Left lung (tissue), 4 donors: ENCODE measurements at regions not wholly inside any gene's neighbourhood (a gene's known extent, or its start where the extent isn't known, plus 50 kb on each side); places are given as distances from the start of the nearest gene placed in this dataset.

Source experiments
- ATAC-seq: fragments of 200-7000 bp; cut with Tn5 transposase; one replicate; pipeline ENCODE4 v1.9.1; 2020; ENCODE audit warnings: moderate library complexity
- DNase-seq, 4 donors: peaks; one replicate each; pipeline ENCODE4 v3.0.0-alpha.2; 2013 to 2020
- H3K27ac ChIP-seq, 2 donors: fragments of 200-600 bp; sonication (generic) in 1 of 2; one replicate each; pipeline versions ENCODE4 v1.5.0 to v1.8.0; 2020 to 2021
- H3K27me3 ChIP-seq, 2 donors: fragments of 200-600 bp; sonication (generic) in 1 of 2; one replicate each; pipeline versions ENCODE4 v1.5.0 to v1.8.0; 2020 to 2021
- H3K36me3 ChIP-seq, 2 donors: fragments of 200-600 bp; sonication (generic) in 1 of 2; one replicate each; pipeline versions ENCODE4 v1.5.0 to v1.8.0; 2020 to 2021
- H3K4me1 ChIP-seq, 2 donors: fragments of 200-600 bp; one replicate each; pipeline ENCODE4 v1.8.0; 2021
- H3K4me3 ChIP-seq, 2 donors: fragments of 200-600 bp; sonication (generic) in 1 of 2; one replicate each; pipeline versions ENCODE4 v1.5.0 to v1.8.0; 2020 to 2021; ENCODE audit warnings: mild to moderate bottlenecking in 1 of 2
- H3K9me3 ChIP-seq, 2 donors: fragments of 200-600 bp; sonication (generic) in 1 of 2; one replicate each; pipeline versions ENCODE4 v1.5.0 to v1.8.0; 2020 to 2021
- CTCF ChIP-seq, 2 donors: fragments of 200-600 bp; sonication (generic) in 1 of 2; IDR thresholded peaks; one replicate each; pipeline versions ENCODE4 v1.5.0 to v1.8.0; 2021; ENCODE audit warnings: antibody characterized with exemption in 2 of 2
- intact Hi-C, 2 donors: fragments of 100-400 bp; cut with DNase I; formaldehyde crosslinking; loops; one replicate each; pipeline versions ENCODE4 v1.11.2 to v1.14.2; 2022
- donor health status: DM: no; HTN: yes; CAD: no.
- donor health status: DM: no; HTN: no; CAD: no.

GRCh38 chr10:131496351-131497052 is 185.0 kb upstream of the TCERG1L start:
- H3K4me1 ChIP-seq: no peaks in the 10 kb centered on the region
- TF ChIP-seq CTCF (IDR thresholded peaks at IDR 0.05): no peak
- DNase-seq: no peak
- peaks cover 0 to 2% of the 10 kb centered on the region in 2 donors for H3K9me3 ChIP-seq
- H3K27me3 ChIP-seq: no peaks in the 10 kb centered on the region
- H3K4me3 ChIP-seq: no peak overlapping the region
- intact Hi-C loops: no loop called here
- H3K36me3 ChIP-seq: no peaks in the 10 kb centered on the region
- ATAC-seq: no peak
- no peak overlapping the region for H3K27ac ChIP-seq

- H3K27ac ChIP-seq: no peak overlapping the region
- H3K36me3 ChIP-seq: no peaks in the 10 kb centered on the region
- no peak for TF ChIP-seq CTCF (IDR thresholded peaks at IDR 0.05)
- no peaks in the 10 kb centered on the region for H3K4me1 ChIP-seq
- ATAC-seq: no peak
- intact Hi-C loops: no loop called here
- no peaks in the 10 kb centered on the region for H3K27me3 ChIP-seq
- H3K9me3 ChIP-seq: peaks cover 0 to 31% of the 10 kb centered on the region in 2 donors
- DNase-seq: no peak
- H3K4me3 ChIP-seq: no peak overlapping the region
Observed at GRCh38 chr10:131499566-131499965, 188.0 kb upstream of the TCERG1L start.

- no peak for TF ChIP-seq CTCF (IDR thresholded peaks at IDR 0.05)
- H3K27me3 ChIP-seq: no peaks in the 10 kb centered on the region
- H3K4me3 ChIP-seq: no peak overlapping the region
- intact Hi-C loops: no loop called here
- peaks cover 0 to 36% of the 10 kb centered on the region in 2 donors for H3K9me3 ChIP-seq
- H3K36me3 ChIP-seq: no peaks in the 10 kb centered on the region
- no peak for ATAC-seq
- H3K27ac ChIP-seq: no peak overlapping the region
- no peaks in the 10 kb centered on the region for H3K4me1 ChIP-seq
- DNase-seq: no peak
Observed at GRCh38 chr10:131500181-131500580, 188.7 kb upstream of the TCERG1L start.

- no peak for ATAC-seq
- Histone ChIP-seq H3K36me3 (no peaks in the 10 kb centered on the region), H3K27ac (no peak overlapping the region), H3K4me3 (no peak overlapping the region), H3K27me3 (no peaks in the 10 kb centered on the region), H3K4me1 (no peaks in the 10 kb centered on the region), H3K9me3 (peaks cover 0 to 39% of the 10 kb centered on the region in 2 donors)
- intact Hi-C loops: no loop called here
- DNase-seq: no peak
- TF ChIP-seq CTCF (IDR thresholded peaks at IDR 0.05): no peak
Observed at GRCh38 chr10:131500892-131501291, 189.4 kb upstream of the TCERG1L start.

GRCh38 chr10:131503992-131504391 is 192.5 kb upstream of the TCERG1L start:
- no peak overlapping the region for H3K27ac ChIP-seq
- no peaks in the 10 kb centered on the region for H3K36me3 ChIP-seq
- H3K4me3 ChIP-seq: no peak overlapping the region
- peaks cover 0 to 39% of the 10 kb centered on the region in 2 donors for H3K9me3 ChIP-seq
- DNase-seq (no peak), ATAC-seq (no peak)
- TF ChIP-seq CTCF (IDR thresholded peaks at IDR 0.05): no peak
- no peaks in the 10 kb centered on the region for H3K27me3 ChIP-seq
- no peaks in the 10 kb centered on the region for H3K4me1 ChIP-seq
- intact Hi-C loops: no loop called here
